ENCODE measurements at regions not wholly inside any gene's neighbourhood (a gene's known extent, or its start where the extent isn't known, plus 50 kb on each side); places are given as distances from the start of the nearest gene placed in this dataset.

DNA sequence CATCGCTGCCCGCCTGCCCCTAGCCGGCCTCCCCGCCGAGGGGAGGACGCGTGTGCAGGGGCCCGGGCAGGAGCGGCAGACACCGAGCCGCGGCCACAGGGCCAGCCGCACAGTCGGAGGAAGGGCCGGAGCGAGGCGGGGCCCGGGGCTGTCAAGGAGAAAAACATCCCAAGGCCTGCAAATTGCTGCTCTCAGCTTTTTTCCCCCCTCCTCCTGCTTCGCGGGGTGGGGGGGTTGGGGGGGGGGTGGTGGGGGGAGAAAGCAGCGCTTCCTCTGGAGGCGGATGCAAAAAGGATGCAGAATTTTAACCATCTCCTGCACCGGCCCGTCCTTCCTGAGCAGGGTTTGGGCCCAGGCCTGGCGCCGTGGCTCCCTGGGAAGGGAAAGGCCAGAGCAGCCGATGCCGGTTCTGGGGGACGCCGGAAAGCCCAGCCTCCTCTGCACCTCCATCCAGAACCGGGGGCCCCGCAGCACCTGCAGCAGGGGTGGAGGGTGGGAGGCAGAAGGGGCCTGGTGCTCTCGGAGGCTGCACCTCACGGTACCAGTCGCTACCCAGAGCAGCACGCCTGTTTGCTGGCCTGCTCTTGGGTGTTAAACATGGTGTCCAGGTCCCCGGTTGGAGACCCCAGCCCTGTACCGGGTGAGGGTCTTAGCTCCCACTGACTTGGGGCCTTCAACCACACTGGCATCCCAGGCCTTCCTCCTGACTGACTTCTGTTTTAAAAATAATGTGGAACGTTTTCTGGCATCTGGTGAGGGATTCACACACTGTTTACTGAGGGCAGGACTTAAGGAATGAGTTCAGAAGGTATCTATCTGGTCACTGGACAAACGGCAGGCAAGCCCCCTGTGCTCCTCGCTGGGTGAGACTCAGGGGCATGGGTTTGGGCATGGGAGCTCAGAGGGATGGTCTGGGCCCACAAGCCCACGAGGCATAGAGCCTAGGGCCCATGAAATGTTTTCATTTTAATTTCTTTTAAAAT is 77.4 kb upstream of the WNT7B start:
- peak; percentile 91 for DNase-seq

GRCh38 chr22:46055181-46055875 is 78.4 kb upstream of the WNT7B start:
- peak; percentile 78 for DNase-seq

DNA sequence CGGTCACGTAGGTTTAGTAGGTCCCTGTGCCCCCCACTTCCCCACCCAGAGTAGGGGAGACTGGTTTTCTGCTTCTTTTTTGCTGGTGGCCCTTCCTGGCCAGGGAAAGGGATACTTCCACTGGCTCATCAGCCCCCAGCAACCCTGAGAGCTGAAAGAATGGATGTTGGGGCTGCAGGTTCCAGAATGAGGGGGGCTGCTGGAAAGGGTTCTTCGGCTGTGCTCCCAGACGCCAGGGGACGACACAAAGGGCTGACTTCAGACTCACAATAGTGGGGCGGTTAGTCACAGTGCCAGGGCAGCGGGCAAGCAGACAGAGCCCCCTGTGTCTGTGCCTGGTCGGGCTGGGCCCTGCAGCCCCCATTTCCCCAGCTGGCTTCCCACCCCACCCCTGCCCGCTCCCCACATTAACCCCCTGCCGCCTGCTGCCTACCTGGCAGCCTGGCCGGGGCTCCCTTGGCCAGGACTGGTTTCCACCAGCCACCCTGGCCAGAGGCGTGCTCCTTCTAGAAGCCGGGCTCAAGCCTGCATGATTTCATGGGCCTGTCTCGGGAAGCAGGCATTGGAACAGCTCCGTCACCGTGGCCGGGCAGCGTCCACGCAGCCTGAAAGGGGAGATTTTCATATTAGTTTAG is 79.1 kb upstream of the WNT7B start:
- DNase-seq, result peak; percentile 82

DNA sequence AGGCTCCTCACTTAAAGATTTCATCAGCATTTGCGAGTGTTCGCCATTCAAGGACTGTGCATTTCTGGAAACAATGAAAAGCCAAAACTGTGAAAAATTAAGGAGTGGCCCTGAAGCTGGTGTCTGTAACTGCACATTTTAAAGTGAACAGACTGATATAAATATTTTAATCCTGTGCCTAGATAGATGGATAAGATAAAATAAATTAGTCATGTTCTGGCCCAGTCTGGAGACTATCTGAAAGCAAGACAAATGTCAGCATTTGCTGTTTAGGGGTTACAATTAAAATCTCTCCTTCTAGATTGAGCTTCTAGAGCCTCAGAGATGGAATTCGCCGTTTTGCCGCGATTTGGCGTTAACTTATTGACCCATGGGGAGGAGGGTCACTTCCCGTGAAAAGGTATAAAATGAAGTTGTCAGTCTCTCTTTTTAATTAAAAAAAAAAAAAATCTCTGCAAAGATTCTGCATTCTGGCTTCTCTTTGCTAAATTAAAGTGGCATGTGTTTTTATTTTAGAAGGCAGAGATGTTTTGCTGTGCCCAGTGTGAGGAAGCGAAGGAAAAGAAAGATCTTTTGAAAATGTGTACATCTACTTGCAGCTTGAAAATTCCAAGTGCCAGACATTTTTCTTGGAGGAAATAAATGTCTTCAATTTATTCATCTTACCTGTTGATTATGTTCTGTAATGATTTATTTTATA is 79.7 kb upstream of the WNT7B start:
- DNase-seq, result peak; percentile 67

- DNase-seq, result peak; percentile 78
Measured at GRCh38 chr22:46057246-46058090, 80.5 kb upstream of the WNT7B start.

- peak; percentile 90 for DNase-seq
Measured at GRCh38 chr22:46058091-46058420, 81.1 kb upstream of the WNT7B start.

DNA sequence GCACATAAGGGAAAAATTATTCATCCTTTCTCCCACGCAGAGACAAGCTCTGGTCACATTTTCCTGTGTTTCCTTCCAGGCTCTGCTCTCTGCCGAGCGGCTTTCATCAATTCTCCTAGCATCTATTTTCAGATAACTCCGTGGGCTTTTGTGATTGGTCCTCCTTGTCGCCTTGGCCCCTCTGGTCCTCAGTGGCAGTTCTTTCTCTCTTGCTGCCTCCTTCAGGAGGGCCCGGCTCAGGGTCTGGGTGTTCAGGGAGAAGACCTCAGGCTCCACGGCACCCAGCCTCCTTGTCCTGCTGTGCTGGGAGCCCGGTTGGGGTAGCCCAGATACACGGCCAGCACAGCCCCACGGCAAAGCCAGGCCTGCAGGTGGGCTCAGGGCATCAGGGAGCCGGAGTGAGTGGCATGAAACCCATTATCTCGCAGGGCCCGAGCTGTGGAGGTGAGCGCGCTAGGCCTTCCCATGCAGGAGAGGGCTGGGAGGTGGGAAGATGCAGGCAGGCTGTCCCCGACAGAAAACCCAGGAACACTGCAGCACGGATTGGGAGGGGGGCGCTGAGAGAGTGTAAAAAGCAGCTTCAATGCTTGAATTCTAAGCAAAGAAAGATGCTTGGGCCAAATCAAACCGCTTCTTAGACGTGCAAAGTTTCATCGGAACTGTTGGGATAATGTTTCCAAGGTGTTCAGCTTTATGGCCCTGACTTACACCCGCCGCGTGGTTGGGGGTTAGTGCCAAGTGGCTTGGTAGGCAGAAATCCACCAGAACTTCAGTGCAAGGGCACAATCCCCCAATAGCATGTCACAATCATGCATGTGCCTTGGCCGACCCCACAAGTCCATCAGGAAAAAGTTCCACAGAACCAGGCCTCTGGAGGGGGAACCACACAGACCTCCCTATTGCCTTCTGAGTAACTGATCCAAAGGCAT is 81.9 kb upstream of the WNT7B start:
- peak; percentile 70 for DNase-seq

GRCh38 chr22:46060292-46061123 is 83.5 kb upstream of the WNT7B start:
- peak; percentile 64 for DNase-seq

DNA sequence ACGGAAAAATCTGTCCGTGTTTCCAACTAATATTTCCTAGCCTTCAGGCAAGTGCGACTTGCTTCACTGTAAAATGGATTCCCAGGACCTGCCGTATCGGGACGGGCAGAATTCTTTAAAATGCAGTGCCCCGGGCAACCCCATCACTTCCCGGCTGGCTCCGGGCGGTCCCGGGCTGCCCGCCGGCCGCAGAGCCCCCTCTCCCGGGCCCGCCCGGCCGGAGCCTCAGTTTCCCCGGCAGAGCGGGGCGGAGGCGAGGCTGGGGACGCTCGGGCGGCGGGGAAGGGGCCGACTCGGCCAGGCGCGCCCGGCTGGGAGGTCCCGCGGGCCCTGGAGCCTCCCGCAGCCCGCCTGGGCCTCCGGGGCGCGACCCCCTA is 84.2 kb upstream of the WNT7B start:
- no peak for DNase-seq

DNA sequence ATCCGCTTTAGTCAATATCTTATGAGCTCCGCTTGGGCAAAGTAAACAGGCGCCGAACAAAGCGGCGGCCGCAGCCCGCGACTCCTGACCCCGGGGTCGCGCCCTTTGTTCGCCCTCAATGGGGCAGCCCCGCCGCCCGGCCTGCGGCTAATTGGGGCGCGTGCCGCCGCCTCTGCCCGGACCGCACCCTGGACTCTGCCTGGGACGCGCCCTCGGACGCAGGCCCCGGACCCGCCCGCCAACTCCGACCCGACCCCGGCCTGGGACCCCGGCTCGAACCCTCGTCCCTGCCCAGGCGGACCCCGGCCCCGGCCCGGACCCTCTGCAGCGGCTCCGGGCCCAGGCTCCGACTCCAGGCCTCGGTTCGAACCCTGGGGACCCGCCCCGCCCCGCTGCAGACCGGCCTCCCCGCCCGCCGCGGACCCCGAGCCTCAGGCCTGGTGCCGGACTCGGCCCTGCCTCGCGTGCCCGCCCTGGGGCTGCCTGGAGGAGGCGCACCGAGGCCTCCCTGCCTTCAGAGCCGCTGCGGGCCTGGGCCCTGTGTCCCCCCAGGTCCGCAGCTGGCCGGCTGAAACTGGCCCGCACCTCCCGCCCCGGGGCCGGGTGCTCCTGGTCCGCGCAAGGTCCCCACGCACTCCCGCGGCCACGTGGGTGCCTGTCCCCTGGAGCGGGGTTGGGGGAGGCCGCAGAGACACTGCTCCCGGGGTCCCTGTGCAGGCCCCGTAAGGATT is 84.7 kb upstream of the WNT7B start:
- no peak for DNase-seq

DNA sequence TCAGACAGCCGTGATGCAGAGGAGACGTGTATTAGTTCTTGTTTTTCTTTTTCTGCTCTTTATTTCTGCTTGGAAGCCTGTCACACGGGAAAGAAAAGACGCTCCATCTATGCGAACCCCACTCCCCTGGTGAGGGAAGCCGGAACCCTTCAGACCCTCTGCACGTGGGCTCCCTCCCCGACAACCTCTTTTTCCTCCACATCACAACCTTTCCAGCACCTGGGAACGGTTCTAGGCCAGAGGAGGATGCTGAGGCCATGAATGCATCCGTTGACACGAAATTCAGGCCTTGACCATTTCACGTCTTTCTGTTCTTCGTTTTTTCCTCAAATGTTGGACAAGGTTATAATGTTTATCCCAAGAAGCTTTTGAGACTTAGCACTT is 85.3 kb upstream of the WNT7B start:
- DNase-seq, result peak; percentile 56

- peak; percentile 76 for DNase-seq
Measured at GRCh38 chr22:46062971-46063631, 86.1 kb upstream of the WNT7B start.

DNA sequence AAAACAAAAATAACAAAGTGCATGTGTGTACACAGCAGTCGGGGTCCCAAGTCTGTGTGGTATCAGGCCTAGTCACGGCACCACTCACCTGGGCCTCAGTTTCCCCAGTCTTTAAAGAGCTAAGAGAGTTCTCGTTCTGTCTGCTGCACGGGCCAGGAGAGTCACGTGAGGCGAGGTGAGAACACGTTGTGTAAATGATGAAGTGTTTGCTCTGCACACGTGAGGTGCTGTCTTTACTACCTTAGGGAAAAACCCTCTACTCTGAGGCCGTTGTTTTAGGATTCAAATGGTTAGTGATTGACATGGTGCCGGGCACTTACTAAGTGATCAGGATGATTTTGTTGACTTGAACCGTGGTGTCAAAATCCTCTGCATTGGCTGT is 86.5 kb upstream of the PPARA start:
- DNase-seq, result peak; percentile 89

GRCh38 chr22:46064228-46064965 is 85.9 kb upstream of the PPARA start:
- peak; percentile 89 for DNase-seq

DNA sequence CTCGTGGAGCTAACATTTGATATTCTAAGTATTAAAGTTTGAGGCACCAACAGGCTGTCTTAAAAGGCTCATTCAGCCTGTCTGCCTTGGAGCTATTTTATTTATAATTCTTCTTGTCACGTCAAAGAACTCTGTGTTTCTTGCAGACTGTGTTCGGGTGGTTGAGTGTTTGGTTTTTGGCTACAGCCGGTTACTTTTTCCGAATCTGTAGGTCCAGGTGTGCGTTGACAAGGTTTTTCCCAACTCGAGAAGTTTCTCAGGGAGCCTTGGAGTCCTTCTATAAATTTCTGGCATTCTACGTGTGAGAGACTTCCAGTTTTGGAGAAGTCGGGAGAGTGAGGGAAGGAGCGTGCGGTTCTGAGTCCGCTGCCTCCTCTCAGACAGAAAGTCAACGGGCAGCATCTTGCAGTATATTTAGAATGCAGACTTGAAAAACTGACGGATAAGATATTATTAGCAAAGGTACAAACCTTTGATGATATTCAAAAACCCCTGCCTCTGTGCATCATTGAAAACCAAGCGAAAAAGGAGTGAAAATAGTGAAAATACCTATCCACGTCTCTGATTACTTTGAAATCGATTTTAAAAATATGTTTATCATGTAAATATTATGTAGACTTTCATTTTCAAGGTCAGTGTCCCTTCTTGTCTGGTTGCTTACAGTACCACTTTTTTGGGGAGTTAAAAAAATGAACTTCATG is 85.2 kb upstream of the PPARA start:
- peak; percentile 76 for DNase-seq

- peak; percentile 61 for DNase-seq
Measured at GRCh38 chr22:46065691-46066454, 84.5 kb upstream of the PPARA start.

DNA sequence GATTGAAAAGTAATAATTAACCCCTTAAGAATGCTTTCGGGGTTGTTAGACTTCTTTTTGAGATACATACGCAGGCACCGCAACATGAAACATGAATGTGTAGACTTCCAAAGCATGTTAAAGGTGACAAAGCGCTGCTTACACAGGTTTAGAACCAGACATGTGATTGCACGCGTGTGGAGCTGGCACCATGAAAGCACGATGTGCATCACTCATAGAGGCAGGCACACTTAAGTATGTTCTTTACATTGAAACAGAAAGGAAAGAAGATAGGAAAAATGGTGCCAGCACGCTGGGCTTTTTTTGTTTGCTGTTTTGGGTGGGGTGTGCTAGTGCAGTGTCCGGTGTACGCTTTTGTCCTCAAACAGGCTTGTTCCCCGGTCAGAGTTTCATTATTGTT is 83.6 kb upstream of the PPARA start:
- DNase-seq, result peak; percentile 91

Measured in NCI-H69 (cell line).